ENCODE measurements at regions not wholly inside any gene's neighbourhood (a gene's known extent, or its start where the extent isn't known, plus 50 kb on each side); places are given as distances from the start of the nearest gene placed in this dataset.
"Not testable (repeated sequence)": the region's sequence is repeated elsewhere in the genome, so short reads cannot be mapped to it uniquely, and the experiment has no call there.

- DNase-seq (ENCODE audit: low read depth in 2 of 2), result no peak
These were observed 1098.3 kb downstream of the NAALADL2 start for GRCh38 chr3:175957427-175957826.

- no peak for DNase-seq (ENCODE audit: low read depth in 2 of 2)
These were observed 1097.8 kb downstream of the NAALADL2 start for GRCh38 chr3:175956964-175957363.

GRCh38 chr3:175951047-175951694, 1092.0 kb downstream of the NAALADL2 start:
- DNase-seq (ENCODE audit: low read depth in 2 of 2), result no peak

- DNase-seq (ENCODE audit: low read depth in 2 of 2), result no peak
These were observed 1088.9 kb downstream of the NAALADL2 start for GRCh38 chr3:175948041-175948440.

- DNase-seq (ENCODE audit: low read depth in 2 of 2), result no peak
These were observed 1082.2 kb downstream of the NAALADL2 start for GRCh38 chr3:175941352-175941751.

- DNase-seq (ENCODE audit: low read depth in 2 of 2), result no peak
These were observed 1081.7 kb downstream of the NAALADL2 start for GRCh38 chr3:175940881-175941280.

- DNase-seq (ENCODE audit: low read depth in 2 of 2), result no peak
These were observed 1081.1 kb downstream of the NAALADL2 start for GRCh38 chr3:175940243-175940642.

GRCh38 chr3:175937367-175937766, 1078.2 kb downstream of the NAALADL2 start:
- not testable (repeated sequence) for DNase-seq (ENCODE audit: low read depth in 2 of 2)

GRCh38 chr3:175932586-175932985, 1073.5 kb downstream of the NAALADL2 start:
- no peak for DNase-seq (ENCODE audit: low read depth in 2 of 2)

GRCh38 chr3:175919133-175919532, 1060.0 kb downstream of the NAALADL2 start:
- DNase-seq (ENCODE audit: low read depth in 2 of 2), result no peak

- DNase-seq (ENCODE audit: low read depth in 2 of 2), result no peak
These were observed 1057.2 kb downstream of the NAALADL2 start for GRCh38 chr3:175916191-175916934.

- DNase-seq (ENCODE audit: low read depth in 2 of 2), result no peak
These were observed 1055.7 kb downstream of the NAALADL2 start for GRCh38 chr3:175914785-175915184.

- DNase-seq (ENCODE audit: low read depth in 2 of 2), result no peak
These were observed 1054.2 kb downstream of the NAALADL2 start for GRCh38 chr3:175913286-175913685.

GRCh38 chr3:175911937-175912336, 1052.8 kb downstream of the NAALADL2 start:
- no peak for DNase-seq (ENCODE audit: low read depth in 2 of 2)

GRCh38 chr3:175902226-175902625, 1043.1 kb downstream of the NAALADL2 start:
- no peak for DNase-seq (ENCODE audit: low read depth in 2 of 2)

- DNase-seq (ENCODE audit: low read depth in 2 of 2), result no peak
These were observed 1039.1 kb downstream of the NAALADL2 start for GRCh38 chr3:175898194-175898593.

- no peak for DNase-seq (ENCODE audit: low read depth in 2 of 2)
These were observed 1037.5 kb downstream of the NAALADL2 start for GRCh38 chr3:175896655-175897054.

GRCh38 chr3:175895731-175896130, 1036.6 kb downstream of the NAALADL2 start:
- no peak for DNase-seq (ENCODE audit: low read depth in 2 of 2)

- DNase-seq (ENCODE audit: low read depth in 2 of 2), result no peak
These were observed 1034.4 kb downstream of the NAALADL2 start for GRCh38 chr3:175893566-175893965.

GRCh38 chr3:175890066-175890465, 1030.9 kb downstream of the NAALADL2 start:
- no peak for DNase-seq (ENCODE audit: low read depth in 2 of 2)

- no peak for DNase-seq (ENCODE audit: low read depth in 2 of 2)
These were observed 1026.2 kb downstream of the NAALADL2 start for GRCh38 chr3:175885231-175885766.

GRCh38 chr3:175879417-175879816, 1020.3 kb downstream of the NAALADL2 start:
- DNase-seq (ENCODE audit: low read depth in 2 of 2), result no peak

GRCh38 chr3:175869404-175869803, 1010.3 kb downstream of the NAALADL2 start:
- no peak for DNase-seq (ENCODE audit: low read depth in 2 of 2)
